ENCODE measurements at regions not wholly inside any gene's neighbourhood (a gene's known extent, or its start where the extent isn't known, plus 50 kb on each side); places are given as distances from the start of the nearest gene placed in this dataset.

DNA sequence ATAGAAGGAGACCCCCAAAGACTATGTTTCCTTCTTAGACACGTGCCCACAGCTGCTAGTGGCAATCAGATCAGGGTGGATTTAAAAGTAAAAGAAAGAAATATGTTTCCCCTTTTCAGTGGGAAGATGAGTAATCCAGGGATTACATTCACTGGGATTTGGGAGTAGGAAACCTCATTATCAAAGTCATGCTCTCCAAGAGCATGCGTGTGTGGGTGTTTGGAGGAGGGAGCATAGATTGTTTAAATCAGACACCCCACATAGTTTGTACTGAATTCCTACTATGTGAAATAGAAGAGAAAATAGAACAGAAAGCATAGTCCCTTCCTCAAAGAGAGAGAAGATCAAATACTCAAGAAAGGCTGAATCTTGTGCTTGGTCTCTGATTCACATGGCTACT is 65.5 kb upstream of the TBCA start:
- no peak for TF ChIP-seq CTCF (conservative IDR thresholded peaks at IDR 0.05; ENCODE audit: low read length)
- TF ChIP-seq EZH2phosphoT487 (IDR thresholded peaks at IDR 0.05; ENCODE audit: borderline replicate concordance, low read depth, low read length) = no peak

Measured in OCI-LY7 (cell line).